ENCODE measurements at regions not wholly inside any gene's neighbourhood (a gene's known extent, or its start where the extent isn't known, plus 50 kb on each side); places are given as distances from the start of the nearest gene placed in this dataset.

- no peak for DNase-seq (ENCODE audit: low spot score)
These were observed 416.3 kb upstream of the B3GALT2 start for GRCh38 chr1:193602705-193603104.

- no peak for DNase-seq (ENCODE audit: low spot score)
These were observed 406.9 kb upstream of the B3GALT2 start for GRCh38 chr1:193593147-193593885.

GRCh38 chr1:193592317-193592716, 405.9 kb upstream of the B3GALT2 start:
- no peak for DNase-seq (ENCODE audit: low spot score)

- no peak for DNase-seq (ENCODE audit: low spot score)
These were observed 403.7 kb upstream of the B3GALT2 start for GRCh38 chr1:193590102-193590501.

GRCh38 chr1:193589597-193590040, 403.2 kb upstream of the B3GALT2 start:
- DNase-seq (ENCODE audit: low spot score): no peak

GRCh38 chr1:193588311-193589082, 402.1 kb upstream of the B3GALT2 start:
- no peak for DNase-seq (ENCODE audit: low spot score)

- DNase-seq (ENCODE audit: low spot score): no peak
These were observed 398.4 kb upstream of the B3GALT2 start for GRCh38 chr1:193584731-193585239.

GRCh38 chr1:193581341-193581740, 394.9 kb upstream of the B3GALT2 start:
- DNase-seq (ENCODE audit: low spot score): no peak

- no peak for DNase-seq (ENCODE audit: low spot score)
These were observed 394.0 kb upstream of the B3GALT2 start for GRCh38 chr1:193580419-193580818.

- DNase-seq (ENCODE audit: low spot score): no peak
These were observed 392.9 kb upstream of the B3GALT2 start for GRCh38 chr1:193579323-193579722.

- DNase-seq (ENCODE audit: low spot score): no peak
These were observed 388.5 kb upstream of the B3GALT2 start for GRCh38 chr1:193574913-193575312.

- DNase-seq (ENCODE audit: low spot score): no peak
These were observed 383.5 kb upstream of the B3GALT2 start for GRCh38 chr1:193569983-193570269.

- no peak for DNase-seq (ENCODE audit: low spot score)
These were observed 382.9 kb upstream of the B3GALT2 start for GRCh38 chr1:193569096-193569982.

GRCh38 chr1:193568512-193568911, 382.1 kb upstream of the B3GALT2 start:
- DNase-seq (ENCODE audit: low spot score): no peak

GRCh38 chr1:193567937-193568336, 381.5 kb upstream of the B3GALT2 start:
- DNase-seq (ENCODE audit: low spot score): no peak

GRCh38 chr1:193566735-193567134, 380.3 kb upstream of the B3GALT2 start:
- DNase-seq (ENCODE audit: low spot score): no peak

- no peak for DNase-seq (ENCODE audit: low spot score)
These were observed 379.7 kb upstream of the B3GALT2 start for GRCh38 chr1:193565971-193566577.

GRCh38 chr1:193562121-193562520, 375.7 kb upstream of the B3GALT2 start:
- DNase-seq (ENCODE audit: low spot score): no peak

GRCh38 chr1:193558491-193559028, 372.1 kb upstream of the B3GALT2 start:
- no peak for DNase-seq (ENCODE audit: low spot score)

GRCh38 chr1:193555662-193556441, 369.4 kb upstream of the B3GALT2 start:
- no peak for DNase-seq (ENCODE audit: low spot score)

- DNase-seq (ENCODE audit: low spot score): no peak
These were observed 367.2 kb upstream of the B3GALT2 start for GRCh38 chr1:193553564-193553963.

All from cerebellar cortex (tissue), 1 donor.